Activated CD8-positive, alpha-beta T cell treated with anti-CD3 and anti-CD28 coated beads for 36 hours (primary cell): ENCODE measurements at regions not wholly inside any gene's neighbourhood (a gene's known extent, or its start where the extent isn't known, plus 50 kb on each side); places are given as distances from the start of the nearest gene placed in this dataset.

Experiments used
- ATAC-seq: fragments of 200-7000 bp; cut with Tn5 transposase; one replicate; pipeline ENCODE4 v1.10.0; 2021; ENCODE audit warnings: mild to moderate bottlenecking, moderate library complexity
- CTCF ChIA-PET: fragments of 350-600 bp; sonication (Branson Sonifier 250); formaldehyde crosslinking; loops from one replicate; lab custom pipeline; 2021; ENCODE audit warnings: antibody characterized with exemption; lab: Charles Lee
- POLR2A ChIA-PET: fragments of 350-600 bp; sonication (Branson Sonifier 250); formaldehyde crosslinking; loops from one replicate; lab custom pipeline; 2021; ENCODE audit warnings: antibody characterized with exemption; lab: Charles Lee
- DNase-seq: peaks from one replicate; pipeline ENCODE4 v3.0.0-alpha.2; 2020
- H3K27ac Mint-ChIP-seq: one replicate; pipeline ENCODE4 v1.8.0; 2021; ENCODE audit warnings: mild to moderate bottlenecking, mixed read lengths
- H3K27me3 Mint-ChIP-seq: one replicate; pipeline ENCODE4 v1.8.0; 2021; ENCODE audit warnings: mixed read lengths
- H3K36me3 Mint-ChIP-seq: one replicate; pipeline ENCODE4 v1.8.0; 2021; ENCODE audit warnings: low read depth, mixed read lengths
- H3K4me1 Mint-ChIP-seq: one replicate; pipeline ENCODE4 v1.8.0; 2021; ENCODE audit warnings: low read depth, mixed read lengths
- H3K4me3 Mint-ChIP-seq: one replicate; pipeline ENCODE4 v1.8.0; 2021; ENCODE audit warnings: mild to moderate bottlenecking, moderate library complexity, mixed read lengths
- H3K9me3 Mint-ChIP-seq: one replicate; pipeline ENCODE4 v1.8.0; 2021; ENCODE audit warnings: mixed read lengths
- CTCF ChIP-seq: fragments of 200-600 bp; IDR thresholded peaks from one replicate; pipeline ENCODE4 v1.8.0; 2022; ENCODE audit warnings: antibody characterized with exemption, mild to moderate bottlenecking
- intact Hi-C: fragments of 100-400 bp; cut with micrococcal nuclease; formaldehyde crosslinking; loops from one replicate; pipeline ENCODE4 v1.10.0; 2022

GRCh38 chr5:97955450-97955849 is 772.4 kb upstream of the RIOK2 start:
- no peak overlapping the region for H3K27ac Mint-ChIP-seq
- TF ChIP-seq CTCF: no peak
- intact Hi-C loops: no loop called here
- no peak for ATAC-seq
- CTCF ChIA-PET: no interaction called here
- H3K36me3 Mint-ChIP-seq: no peaks in the 10 kb centered on the region
- DNase-seq: no peak
- peaks cover 6% of the 10 kb centered on the region for H3K9me3 Mint-ChIP-seq
- no peak overlapping the region for H3K4me3 Mint-ChIP-seq
- POLR2A ChIA-PET: no interaction called here
- H3K27me3 Mint-ChIP-seq: no peaks in the 10 kb centered on the region
- H3K4me1 Mint-ChIP-seq: no peaks in the 10 kb centered on the region

DNA sequence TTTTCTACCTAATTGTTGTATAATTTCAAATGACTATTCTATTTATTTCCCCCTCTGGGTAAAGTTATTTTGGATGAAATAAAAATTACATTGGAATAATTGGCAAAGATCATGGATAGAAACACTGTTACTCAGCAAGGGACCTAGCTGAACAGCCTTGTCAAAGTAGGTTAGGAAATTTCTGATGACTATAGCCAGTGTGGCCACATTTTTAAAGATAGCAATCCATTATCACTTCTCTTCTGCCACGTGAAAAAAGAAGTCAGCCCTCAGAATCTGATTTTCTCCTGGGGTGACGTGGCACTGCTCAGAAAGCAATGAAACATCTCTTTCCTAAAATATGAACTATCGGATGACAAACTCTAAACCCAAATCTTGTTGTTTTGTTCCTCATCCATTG is 784.2 kb upstream of the RIOK2 start:
- CTCF ChIA-PET: no interaction called here
- Mint-ChIP-seq H3K4me1 (no peaks in the 10 kb centered on the region), H3K4me3 (no peak overlapping the region), H3K27ac (no peak overlapping the region), H3K36me3 (no peaks in the 10 kb centered on the region), H3K27me3 (no peaks in the 10 kb centered on the region), H3K9me3 (no peaks in the 10 kb centered on the region)
- intact Hi-C loops: no loop called here
- no peak for TF ChIP-seq CTCF
- DNase-seq (no peak), ATAC-seq (no peak)
- POLR2A ChIA-PET: no interaction called here

GRCh38 chr5:97968346-97968745 is 785.3 kb upstream of the RIOK2 start:
- Mint-ChIP-seq H3K27me3 (no peaks in the 10 kb centered on the region), H3K36me3 (no peaks in the 10 kb centered on the region), H3K9me3 (no peaks in the 10 kb centered on the region), H3K27ac (no peak overlapping the region), H3K4me1 (no peaks in the 10 kb centered on the region), H3K4me3 (no peak overlapping the region)
- no peak for ATAC-seq
- DNase-seq: no peak
- no peak for TF ChIP-seq CTCF
- CTCF ChIA-PET: no interaction called here
- intact Hi-C loops: no loop called here
- POLR2A ChIA-PET: no interaction called here

GRCh38 chr5:97979740-97980139 is 793.7 kb upstream of the RGMB start:
- no peak for TF ChIP-seq CTCF
- ATAC-seq: no peak
- ChIA-PET POLR2A (no interaction called here), CTCF (no interaction called here)
- Mint-ChIP-seq H3K4me3 (no peak overlapping the region), H3K27ac (no peak overlapping the region), H3K36me3 (no peaks in the 10 kb centered on the region), H3K27me3 (no peaks in the 10 kb centered on the region), H3K4me1 (no peaks in the 10 kb centered on the region), H3K9me3 (no peaks in the 10 kb centered on the region)
- intact Hi-C loops: no loop called here
- DNase-seq: no peak

GRCh38 chr5:97980291-97980690 is 793.2 kb upstream of the RGMB start:
- CTCF ChIA-PET: no interaction called here
- no peaks in the 10 kb centered on the region for H3K27me3 Mint-ChIP-seq
- no peaks in the 10 kb centered on the region for H3K9me3 Mint-ChIP-seq
- no peaks in the 10 kb centered on the region for H3K36me3 Mint-ChIP-seq
- no peak overlapping the region for H3K27ac Mint-ChIP-seq
- no peak overlapping the region for H3K4me3 Mint-ChIP-seq
- ATAC-seq (no peak), DNase-seq (no peak)
- POLR2A ChIA-PET: no interaction called here
- H3K4me1 Mint-ChIP-seq: no peaks in the 10 kb centered on the region
- intact Hi-C loops: no loop called here
- TF ChIP-seq CTCF: no peak
